Endothelial cell of umbilical vein (primary cell): ENCODE measurements at regions not wholly inside any gene's neighbourhood (a gene's known extent, or its start where the extent isn't known, plus 50 kb on each side); places are given as distances from the start of the nearest gene placed in this dataset.

Source experiments
- BruUV-seq: library from RNA; stranded (reverse); fragments of 400-500 nt; replicated peaks from 2 replicates; lab custom pipeline; 2021; lab: Mats Ljungman, UMichigan
- CTCF ChIA-PET: fragments of 300-600, 350-600 bp; sonication (Branson Sonifier 250); formaldehyde crosslinking; loops from one replicate; lab custom pipeline; 2021; ENCODE audit warnings: antibody characterized with exemption, inconsistent platforms; lab: Charles Lee
- POLR2A ChIA-PET: fragments of 300-600, 350-600 bp; sonication (Branson Sonifier 250); formaldehyde crosslinking; loops from one replicate; lab custom pipeline; 2021; ENCODE audit warnings: antibody characterized with exemption, inconsistent platforms; lab: Charles Lee
- DNase-seq: peaks from one replicate; pipeline ENCODE4 v3.0.0-alpha.2; 2011; ENCODE audit warnings: low read depth, low spot score
- FAIRE-seq: peaks from 2 replicates; lab custom pipeline; 2011; peaks lifted over from hg19 to GRCh38; lab: Jason Lieb, UNC
- H2AFZ ChIP-seq: 2 replicates; pipeline ENCODE4 v1.6.0; 2012; ENCODE audit warnings: low read depth, low read length, control low read depth, inconsistent platforms
- H3K27ac ChIP-seq: 2 replicates; pipeline ENCODE4 v1.5.1; 2011; ENCODE audit warnings: low read depth, mild to moderate bottlenecking, control low read depth, low read length, moderate library complexity; ENCODE audit not compliant: insufficient read depth
- H3K27me3 ChIP-seq, 2 experiments: 2 replicates each; pipeline versions ENCODE4 v1.6.0 to v1.6.1; 2011; ENCODE audit warnings: low read length in 2 of 2, mixed read lengths in 1 of 2; ENCODE audit not compliant: control insufficient read depth in 2 of 2, insufficient read depth in 2 of 2
- H3K36me3 ChIP-seq, 2 experiments: 2 replicates in 1 of 2; 3 replicates in 1 of 2; pipeline ENCODE4 v1.5.1; 2011; ENCODE audit warnings: low read length in 2 of 2, mild to moderate bottlenecking in 1 of 2, moderate library complexity in 1 of 2; ENCODE audit not compliant: control insufficient read depth in 2 of 2, insufficient read depth in 2 of 2; ENCODE audit errors: extremely low read depth in 1 of 2
- H3K4me1 ChIP-seq: 3 replicates; pipeline ENCODE4 v1.5.1; 2011; ENCODE audit warnings: mild to moderate bottlenecking, low read length; ENCODE audit not compliant: control insufficient read depth, insufficient read depth; ENCODE audit errors: extremely low read depth
- H3K4me2 ChIP-seq: 2 replicates; pipeline ENCODE4 v1.6.1; 2011; ENCODE audit warnings: low read length, control low read depth, mixed read lengths; ENCODE audit not compliant: insufficient read depth
- H3K4me3 ChIP-seq, 3 experiments: fragments of 200-600 bp in 1 of 3; sonication (generic), shearing (Covaris generic) in 1 of 3; replicated peaks in 1 of 3; 2 replicates each; pipeline ENCODE4 v1.5.1; 2011 to 2016; ENCODE audit warnings: control low read depth in 3 of 3, low read length in 3 of 3, mild to moderate bottlenecking in 2 of 3, inconsistent platforms in 1 of 3, low read depth in 1 of 3, moderate library complexity in 1 of 3; ENCODE audit not compliant: insufficient read depth in 1 of 3
- H3K79me2 ChIP-seq: 2 replicates; pipeline ENCODE4 v1.6.0; 2012; ENCODE audit warnings: low read length, inconsistent platforms; ENCODE audit not compliant: control insufficient read depth, insufficient read depth
- H3K9ac ChIP-seq: replicated peaks from 2 replicates; pipeline ENCODE3; 2011; ENCODE audit warnings: low read length, control low read depth; ENCODE audit not compliant: insufficient read depth; ENCODE audit errors: extremely low read depth
- H3K9me1 ChIP-seq: replicated peaks from 3 replicates; pipeline ENCODE4 v1.6.0; 2011; ENCODE audit warnings: mild to moderate bottlenecking, low read length; ENCODE audit not compliant: control insufficient read depth, insufficient read depth; ENCODE audit errors: extremely low read depth
- H3K9me3 ChIP-seq: replicated peaks from 2 replicates; pipeline ENCODE4 v1.5.1; 2012; ENCODE audit warnings: low read length, inconsistent platforms; ENCODE audit not compliant: control insufficient read depth, insufficient read depth
- H4K20me1 ChIP-seq: replicated peaks from 2 replicates; pipeline ENCODE3; 2011; ENCODE audit warnings: mild to moderate bottlenecking, low read length; ENCODE audit not compliant: control insufficient read depth, insufficient read depth; ENCODE audit errors: extremely low read depth
- EZH2 ChIP-seq: IDR thresholded peaks from 2 replicates; pipeline ENCODE4 v1.6.1; 2012; ENCODE audit warnings: borderline replicate concordance, low read depth, mild to moderate bottlenecking, moderate library complexity, low read length, inconsistent platforms; ENCODE audit not compliant: severe bottlenecking
- FOS ChIP-seq: IDR thresholded peaks from 2 replicates; pipeline ENCODE4 v1.6.1; 2011; ENCODE audit warnings: mild to moderate bottlenecking, low read length, moderate library complexity, borderline replicate concordance; ENCODE audit not compliant: insufficient read depth
- GATA2 ChIP-seq: IDR thresholded peaks from 2 replicates; pipeline ENCODE4 v1.7.0; 2011; ENCODE audit warnings: low read depth, mild to moderate bottlenecking, moderate library complexity, mixed read lengths, low read length; ENCODE audit not compliant: insufficient read length, insufficient read depth
- JUN ChIP-seq: IDR thresholded peaks from 2 replicates; pipeline ENCODE4 v1.6.1; 2011; ENCODE audit warnings: borderline replicate concordance, low read depth; ENCODE audit not compliant: insufficient read length, insufficient read depth
- MAX ChIP-seq: IDR thresholded peaks from 2 replicates; pipeline ENCODE4 v1.6.1; 2011; ENCODE audit not compliant: insufficient read depth, insufficient read length
- MYC ChIP-seq: IDR thresholded peaks from one replicate; pipeline ENCODE4 v1.6.1; 2011; ENCODE audit warnings: mild to moderate bottlenecking, low read depth, low read length
- POLR2A ChIP-seq: IDR thresholded peaks from 2 replicates; pipeline ENCODE4 v1.6.1; 2012; ENCODE audit warnings: low read depth, mild to moderate bottlenecking, control low read depth, low read length
- POLR2AphosphoS5 ChIP-seq: IDR thresholded peaks from 2 replicates; pipeline ENCODE4 v1.6.1; 2012; ENCODE audit warnings: low read depth, mild to moderate bottlenecking, control low read depth, low read length, moderate library complexity; ENCODE audit not compliant: insufficient read depth
- dilution Hi-C: fragments of 300-500 bp; cut with MboI; formaldehyde crosslinking; loops from one replicate; pipeline ENCODE4 v1.15.0; 2019; ENCODE audit warnings: low sequenced_read_pairs; ENCODE audit not compliant: extremely low pct_ligation_motif_present
- intact Hi-C: fragments of 100-400 bp; cut with micrococcal nuclease; formaldehyde crosslinking; loops from one replicate; pipeline ENCODE4 v1.10.0; 2022
- TF ChIP-seq, protein P1 (sequence below), 2 donors: IDR thresholded peaks; 1 replicate in 1 of 2; 2 replicates in 1 of 2; pipeline ENCODE4 v1.5.1; 2011; ENCODE audit warnings: low read length in 2 of 2, mild to moderate bottlenecking in 2 of 2, moderate library complexity in 2 of 2, control low read depth in 1 of 2, inconsistent platforms in 1 of 2, low read depth in 1 of 2; ENCODE audit not compliant: insufficient read depth in 1 of 2; ENCODE audit errors: extremely low read depth in 1 of 2

DNA sequence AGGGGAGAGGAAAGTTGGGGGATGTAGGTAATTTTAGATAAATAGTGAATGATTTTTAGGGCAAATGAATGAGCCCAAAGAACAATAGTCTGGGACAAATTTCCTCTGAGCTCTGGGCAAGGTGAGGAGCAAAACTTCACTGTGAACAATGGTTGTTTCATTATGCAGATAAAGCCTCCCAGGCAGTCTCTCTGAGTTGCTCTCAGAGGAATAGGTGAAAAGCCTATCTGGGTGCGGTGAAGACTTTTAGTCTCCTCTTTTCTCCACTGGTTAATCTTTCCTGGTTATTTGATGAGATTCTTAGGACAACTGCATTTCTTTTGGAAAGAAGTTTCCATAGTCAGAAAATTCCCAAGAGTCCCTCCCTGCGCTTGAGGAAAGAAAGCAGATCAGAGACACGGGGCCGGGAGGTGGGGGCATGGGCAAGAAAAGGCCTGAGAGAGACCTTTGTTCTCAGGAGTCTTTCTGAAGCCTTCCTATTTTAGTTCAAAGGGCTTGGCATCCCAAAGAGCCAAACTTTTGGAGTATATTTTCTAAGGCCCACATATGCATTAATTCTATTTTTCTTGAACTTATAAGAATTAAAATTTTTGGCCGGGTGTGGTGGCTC, 353.6 kb upstream of the SLCO3A1 start:
- CTCF ChIA-PET, result no interaction called here

GRCh38 chr15:91508633-91509032, 344.9 kb upstream of the SLCO3A1 start:
- Histone ChIP-seq H3K9me3 (peaks cover 5% of the 10 kb centered on the region), H3K4me2 (no peak overlapping the region), H3K9me1 (no peaks in the 10 kb centered on the region), H3K79me2 (no peaks in the 10 kb centered on the region), H3K4me1 (no peaks in the 10 kb centered on the region), H3K36me3 (no peaks in the 10 kb centered on the region), H4K20me1 (no peaks in the 10 kb centered on the region), H2AFZ (no peak overlapping the region), H3K27me3 (no peaks in the 10 kb centered on the region), H3K9ac (no peak overlapping the region), H3K27ac (no peak overlapping the region), H3K4me3 (no peak overlapping the region)
- POLR2A ChIA-PET, result no interaction called here
- CTCF ChIA-PET, result no interaction called here
- dilution Hi-C loops, result no loop called here
- no TSS peak for BruUV-seq
- FAIRE-seq (no peak), DNase-seq (no peak)
- intact Hi-C loops, result no loop called here
- TF ChIP-seq POLR2A (no peak), MAX (no peak), POLR2AphosphoS5 (no peak), JUN (no peak), EZH2 (no peak), FOS (no peak), GATA2 (no peak), MYC (no peak)
- TF ChIP-seq, protein P1, sequence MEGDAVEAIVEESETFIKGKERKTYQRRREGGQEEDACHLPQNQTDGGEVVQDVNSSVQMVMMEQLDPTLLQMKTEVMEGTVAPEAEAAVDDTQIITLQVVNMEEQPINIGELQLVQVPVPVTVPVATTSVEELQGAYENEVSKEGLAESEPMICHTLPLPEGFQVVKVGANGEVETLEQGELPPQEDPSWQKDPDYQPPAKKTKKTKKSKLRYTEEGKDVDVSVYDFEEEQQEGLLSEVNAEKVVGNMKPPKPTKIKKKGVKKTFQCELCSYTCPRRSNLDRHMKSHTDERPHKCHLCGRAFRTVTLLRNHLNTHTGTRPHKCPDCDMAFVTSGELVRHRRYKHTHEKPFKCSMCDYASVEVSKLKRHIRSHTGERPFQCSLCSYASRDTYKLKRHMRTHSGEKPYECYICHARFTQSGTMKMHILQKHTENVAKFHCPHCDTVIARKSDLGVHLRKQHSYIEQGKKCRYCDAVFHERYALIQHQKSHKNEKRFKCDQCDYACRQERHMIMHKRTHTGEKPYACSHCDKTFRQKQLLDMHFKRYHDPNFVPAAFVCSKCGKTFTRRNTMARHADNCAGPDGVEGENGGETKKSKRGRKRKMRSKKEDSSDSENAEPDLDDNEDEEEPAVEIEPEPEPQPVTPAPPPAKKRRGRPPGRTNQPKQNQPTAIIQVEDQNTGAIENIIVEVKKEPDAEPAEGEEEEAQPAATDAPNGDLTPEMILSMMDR (IDR thresholded peaks at IDR 0.05; ENCODE audit: extremely low read depth in 1 of 2, insufficient read depth in 1 of 2, low read depth in 1 of 2, low read length in 2 of 2), result no peak

More for the DNA sequence above, 353.6 kb upstream of the SLCO3A1 start:
- TF ChIP-seq FOS (no peak), GATA2 (no peak), POLR2AphosphoS5 (no peak), EZH2 (no peak), MYC (no peak)
- TF ChIP-seq, protein P1 (IDR thresholded peaks at IDR 0.05; ENCODE audit: extremely low read depth in 1 of 2, insufficient read depth in 1 of 2, low read depth in 1 of 2, low read length in 2 of 2), result no peak
- DNase-seq, result no peak
- no peaks in the 10 kb centered on the region for H3K79me2 ChIP-seq
- H3K9ac ChIP-seq, result no peak overlapping the region
- no peaks in the 10 kb centered on the region for H3K4me1 ChIP-seq
- intact Hi-C loops (no loop called here), dilution Hi-C loops (no loop called here)
- H2AFZ ChIP-seq, result no peak overlapping the region
- no peak overlapping the region for H3K27ac ChIP-seq
- no peaks in the 10 kb centered on the region for H3K9me3 ChIP-seq
- H3K9me1 ChIP-seq, result no peaks in the 10 kb centered on the region
- POLR2A ChIA-PET, result no interaction called here
- FAIRE-seq, result no peak
- no TSS peak for BruUV-seq
- H3K4me3 ChIP-seq, result no peak overlapping the region
- no peaks in the 10 kb centered on the region for H3K36me3 ChIP-seq
- H3K4me2 ChIP-seq, result no peak overlapping the region
- H3K27me3 ChIP-seq, result no peaks in the 10 kb centered on the region
- no peaks in the 10 kb centered on the region for H4K20me1 ChIP-seq
